Stimulated activated CD4-positive, alpha-beta T cell treated with anti-CD3 and anti-CD28 coated beads, Interleukin-12 subunit alpha, Interleukin-12 subunit beta, amount 100 ng/mL, for 4 hours (primary cell): ENCODE measurements at regions not wholly inside any gene's neighbourhood (a gene's known extent, or its start where the extent isn't known, plus 50 kb on each side); places are given as distances from the start of the nearest gene placed in this dataset.

Experiments
- DNase-seq: peaks from one replicate; pipeline ENCODE4 v3.0.0-alpha.2; 2020

DNA sequence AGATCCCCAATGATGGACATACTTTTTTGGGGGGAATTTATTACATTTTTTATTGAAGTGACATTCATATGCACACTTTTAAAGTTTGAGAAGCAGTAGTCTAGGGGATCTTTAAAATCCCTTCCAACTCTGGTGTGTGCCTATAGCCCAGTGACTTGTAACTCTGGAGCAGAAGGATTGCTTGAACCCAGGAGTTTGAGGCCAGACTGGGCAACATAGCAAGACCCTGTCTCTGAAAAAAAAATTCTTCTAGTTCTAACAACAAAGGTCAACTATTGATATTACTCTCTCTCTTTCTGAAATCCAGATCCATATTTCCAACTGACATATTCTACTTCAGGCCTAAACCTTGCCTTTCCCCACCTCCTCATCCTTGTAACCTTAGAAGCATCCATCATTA lies 148.2 kb upstream of the SPRY4 start:
- no peak for DNase-seq

DNA sequence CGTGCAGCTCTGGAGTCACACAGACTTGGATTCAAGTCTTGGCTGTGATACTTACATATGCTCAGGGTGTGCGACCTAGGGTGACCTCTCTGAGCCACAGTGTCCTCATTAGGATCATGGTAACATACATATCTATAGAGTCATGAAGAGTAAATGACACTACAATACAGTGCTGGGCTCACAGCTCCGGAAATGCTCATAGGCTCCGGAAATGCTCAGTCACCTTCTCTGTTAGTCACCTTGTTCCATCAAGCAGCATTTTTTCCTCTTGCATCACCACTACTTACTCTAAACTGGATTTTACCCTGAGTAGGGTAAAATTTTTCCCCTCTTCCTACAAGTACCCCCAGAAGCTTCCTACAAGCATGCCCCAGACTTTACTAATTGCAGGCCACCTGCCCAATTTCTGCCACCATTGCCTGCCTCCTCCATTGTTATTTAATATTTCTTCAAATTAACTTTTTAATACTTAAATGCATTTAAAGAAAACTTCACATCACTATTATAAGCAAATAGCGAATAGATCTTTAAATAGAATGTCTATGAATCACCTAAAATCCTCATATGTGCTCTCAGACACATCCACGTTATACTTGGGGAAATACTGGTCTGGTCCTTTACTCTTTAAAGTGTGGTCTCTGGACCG lies 147.6 kb upstream of the SPRY4 start:
- peak; percentile 25 for DNase-seq

DNA sequence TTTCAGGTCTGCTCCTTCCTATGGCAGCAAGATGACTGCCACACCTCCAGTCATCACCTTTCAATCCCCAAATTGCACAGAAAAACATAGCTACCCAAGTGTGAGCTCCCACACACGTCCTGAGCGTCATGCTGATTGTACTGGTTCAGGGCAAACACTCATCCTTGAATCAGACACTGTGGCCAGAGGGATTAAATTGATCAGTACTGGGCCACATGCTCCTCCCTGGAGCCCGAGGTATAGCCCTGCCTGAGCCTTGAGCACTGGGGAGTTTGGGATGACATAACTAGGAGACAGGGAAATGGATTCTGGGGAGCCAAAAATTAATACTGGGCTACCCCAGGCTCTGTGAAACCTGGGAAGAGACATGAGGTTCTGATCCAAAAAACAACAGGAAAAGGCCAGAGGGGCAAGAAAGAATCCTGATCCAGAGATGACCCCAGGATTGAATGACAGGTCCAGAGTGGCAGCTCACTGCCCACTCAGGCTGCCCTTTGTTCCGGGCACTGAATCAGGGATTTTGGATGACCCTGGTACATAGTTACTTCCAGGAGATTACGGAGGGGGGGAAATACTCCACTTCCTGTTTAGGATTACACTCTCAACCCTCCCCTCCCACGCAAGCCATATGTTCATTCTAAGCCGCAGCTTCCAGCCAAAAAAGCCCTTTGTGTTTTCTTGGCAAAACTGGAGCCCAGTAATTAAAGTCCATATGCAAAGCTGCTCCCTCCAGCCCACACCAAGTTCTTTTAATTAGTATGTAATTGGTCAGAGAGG lies 141.6 kb upstream of the SPRY4 start:
- DNase-seq: no peak

DNA sequence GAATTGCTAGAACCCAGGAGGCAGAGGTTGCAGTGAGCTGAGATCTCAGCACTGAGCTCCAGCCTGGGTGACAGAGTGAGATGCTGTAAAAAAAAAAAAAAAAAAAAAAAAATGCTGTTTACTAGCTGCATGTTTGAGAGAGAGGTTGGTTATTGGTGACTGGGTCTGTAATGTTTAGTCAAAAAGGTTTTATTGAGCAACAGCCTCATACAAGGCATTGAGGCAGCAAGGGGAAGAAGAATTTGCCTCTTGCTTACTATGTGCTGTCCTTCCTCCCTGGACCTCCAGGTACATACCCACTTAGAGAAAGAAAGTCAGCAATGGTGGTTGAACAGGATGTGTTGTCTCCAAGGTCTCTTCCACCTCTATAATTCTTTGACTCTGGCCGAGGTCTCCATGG lies 140.7 kb upstream of the SPRY4 start:
- no peak for DNase-seq

DNA sequence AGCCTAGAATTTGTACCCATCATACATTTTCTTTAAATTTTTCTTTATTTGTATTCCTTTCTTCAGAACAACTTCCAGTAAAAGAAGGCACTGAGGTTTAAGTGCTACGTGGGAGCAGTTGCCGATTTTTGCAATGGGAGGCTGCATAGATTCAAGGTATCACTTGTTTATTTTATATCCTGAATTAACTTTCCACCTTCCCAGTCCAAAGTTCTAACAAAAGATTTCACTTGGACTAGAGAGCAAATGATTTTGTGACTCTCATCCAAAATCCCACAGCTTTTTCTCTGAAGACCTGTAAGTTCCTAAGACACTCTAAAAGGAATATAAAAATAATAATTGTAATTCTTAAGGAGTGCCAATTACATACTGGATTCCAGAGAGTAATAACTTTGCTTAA lies 139.1 kb upstream of the SPRY4 start:
- DNase-seq: no peak

DNA sequence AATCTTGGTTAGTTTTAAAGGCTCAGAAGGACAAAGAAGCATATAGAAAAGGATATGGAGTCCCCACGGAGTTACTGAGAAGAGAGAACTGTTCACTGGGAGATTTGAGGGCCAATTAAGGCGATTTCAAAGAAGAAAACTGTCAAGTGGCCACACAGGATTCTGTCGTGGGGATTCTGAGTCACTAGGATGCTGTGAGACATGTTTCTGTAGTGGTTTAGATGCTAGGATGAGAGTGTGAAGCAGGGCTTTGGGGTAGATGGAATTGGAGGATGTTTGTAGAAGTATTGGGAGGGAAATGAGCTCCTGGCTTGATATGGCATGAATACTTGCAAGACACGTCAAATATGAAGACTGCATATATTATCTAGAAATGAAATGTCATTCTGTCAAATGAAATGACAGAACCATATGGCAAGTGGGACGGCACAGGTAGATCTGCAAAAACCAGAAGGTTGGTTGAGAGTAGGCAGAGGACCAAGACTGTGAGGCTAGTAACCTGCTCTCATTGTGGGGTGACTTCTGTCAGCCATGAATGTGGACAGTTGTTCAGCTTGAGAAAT lies 136.3 kb upstream of the SPRY4 start:
- no peak for DNase-seq

DNA sequence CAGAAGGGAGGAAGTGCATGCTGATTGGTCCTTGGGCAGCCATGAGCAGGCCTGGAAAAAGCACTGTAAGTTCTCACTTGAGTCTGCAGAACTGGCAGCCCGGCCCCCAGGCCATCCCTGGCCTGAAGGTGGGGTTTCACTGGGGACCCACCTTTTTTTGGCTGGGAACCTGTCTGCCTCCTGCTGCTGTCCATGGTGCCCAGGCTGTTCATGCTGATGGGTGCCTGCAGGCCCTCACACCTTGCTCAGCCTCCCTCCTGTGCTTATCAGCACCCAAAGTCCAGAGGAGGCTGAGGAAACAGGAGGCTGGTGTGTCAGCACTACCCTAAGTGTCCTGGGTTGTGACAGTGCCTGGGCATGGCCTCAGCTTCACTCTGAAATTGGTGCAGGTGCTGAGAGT lies 134.4 kb upstream of the SPRY4 start:
- no peak for DNase-seq

DNA sequence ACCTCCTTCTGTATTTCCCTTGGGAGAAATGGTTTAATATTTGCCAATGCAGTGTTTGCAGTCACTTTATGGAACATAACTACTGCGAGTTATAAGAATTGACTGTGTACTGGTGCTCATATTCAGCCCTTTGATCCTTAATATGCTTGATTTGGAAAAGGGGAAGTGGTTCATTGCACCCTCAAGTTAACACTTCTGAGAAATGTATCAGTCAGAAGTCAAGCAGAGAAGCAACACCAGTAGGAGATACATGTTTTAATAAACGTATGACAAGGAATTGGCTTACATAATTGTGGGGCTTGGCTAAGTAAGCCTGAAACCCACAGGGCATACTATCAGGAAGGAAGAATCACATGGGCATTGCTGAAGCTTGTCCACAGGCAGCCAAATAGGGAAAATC lies 131.0 kb upstream of the SPRY4 start:
- DNase-seq: no peak

DNA sequence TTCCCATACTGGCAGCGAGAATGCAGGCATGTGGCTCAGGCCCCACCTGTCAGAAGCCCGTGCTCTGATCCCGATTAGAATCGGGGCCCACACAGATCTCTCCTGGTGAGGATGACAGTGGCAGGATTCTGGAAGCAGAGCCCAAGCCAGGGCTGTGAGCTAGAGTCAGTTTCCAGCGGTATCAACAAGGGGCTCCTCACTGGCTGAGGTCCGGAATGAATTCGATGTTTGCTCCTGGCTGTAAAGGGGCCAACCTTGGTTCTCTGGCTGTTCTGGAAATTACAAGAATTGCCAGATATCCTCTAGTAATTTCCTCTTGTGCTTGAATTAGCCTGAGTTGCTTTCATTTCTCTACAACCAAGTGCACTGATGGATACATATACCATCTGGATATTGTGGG lies 129.1 kb upstream of the SPRY4 start:
- DNase-seq: no peak

DNA sequence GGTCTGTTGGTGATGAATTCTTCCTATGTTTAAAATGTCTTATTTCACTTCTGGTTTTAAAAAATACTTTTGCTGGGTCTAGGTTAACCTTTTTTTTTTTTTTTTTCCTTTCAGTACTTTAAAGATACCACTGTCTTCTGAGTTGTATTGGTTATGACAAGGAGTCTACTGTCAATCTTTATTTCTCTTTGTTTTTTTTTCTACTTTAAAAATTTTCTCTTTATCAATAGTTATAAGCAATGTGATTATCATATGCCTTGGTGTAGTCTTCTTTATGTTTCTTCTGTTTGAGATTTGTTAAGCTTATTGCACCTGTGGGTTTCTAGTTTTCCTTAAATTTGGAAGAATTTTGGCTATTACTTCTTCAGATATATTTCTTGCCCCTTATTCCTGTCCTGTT lies 125.6 kb upstream of the SPRY4 start:
- DNase-seq: no peak

DNA sequence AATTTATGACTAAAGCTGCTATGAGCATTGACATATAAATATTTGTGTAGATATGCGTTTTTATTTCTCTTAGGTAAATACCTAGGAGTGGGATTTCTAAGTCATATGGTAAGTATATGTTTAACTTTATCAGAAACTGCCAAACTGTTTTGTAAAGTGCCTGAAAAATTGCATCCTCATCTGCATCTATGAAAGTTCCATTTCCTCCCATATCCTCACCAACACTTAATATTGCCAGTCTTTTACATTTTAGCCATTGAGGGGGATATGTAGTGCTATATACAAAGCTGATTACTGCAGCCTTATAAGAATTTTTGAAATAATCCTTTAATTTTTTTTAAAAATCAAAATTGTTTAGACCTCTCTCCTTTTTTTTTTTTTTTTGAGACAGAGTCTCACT lies 123.1 kb upstream of the SPRY4 start:
- DNase-seq: no peak

DNA sequence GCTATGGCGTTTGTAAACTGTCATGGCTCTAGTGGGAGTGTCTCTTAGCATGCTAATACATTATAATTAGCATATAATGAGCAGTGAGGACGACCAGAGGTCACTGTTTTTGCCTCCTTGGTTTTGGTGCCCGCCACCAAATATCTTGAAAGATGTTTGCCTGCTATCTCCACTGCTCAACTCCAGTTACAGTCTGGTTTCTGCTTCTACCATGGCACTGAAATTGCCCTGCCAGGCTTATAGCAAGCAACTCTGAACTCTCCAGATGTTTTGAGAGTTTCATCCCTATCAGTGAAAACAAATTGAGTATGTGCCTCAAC lies 122.1 kb upstream of the SPRY4 start:
- no peak for DNase-seq

DNA sequence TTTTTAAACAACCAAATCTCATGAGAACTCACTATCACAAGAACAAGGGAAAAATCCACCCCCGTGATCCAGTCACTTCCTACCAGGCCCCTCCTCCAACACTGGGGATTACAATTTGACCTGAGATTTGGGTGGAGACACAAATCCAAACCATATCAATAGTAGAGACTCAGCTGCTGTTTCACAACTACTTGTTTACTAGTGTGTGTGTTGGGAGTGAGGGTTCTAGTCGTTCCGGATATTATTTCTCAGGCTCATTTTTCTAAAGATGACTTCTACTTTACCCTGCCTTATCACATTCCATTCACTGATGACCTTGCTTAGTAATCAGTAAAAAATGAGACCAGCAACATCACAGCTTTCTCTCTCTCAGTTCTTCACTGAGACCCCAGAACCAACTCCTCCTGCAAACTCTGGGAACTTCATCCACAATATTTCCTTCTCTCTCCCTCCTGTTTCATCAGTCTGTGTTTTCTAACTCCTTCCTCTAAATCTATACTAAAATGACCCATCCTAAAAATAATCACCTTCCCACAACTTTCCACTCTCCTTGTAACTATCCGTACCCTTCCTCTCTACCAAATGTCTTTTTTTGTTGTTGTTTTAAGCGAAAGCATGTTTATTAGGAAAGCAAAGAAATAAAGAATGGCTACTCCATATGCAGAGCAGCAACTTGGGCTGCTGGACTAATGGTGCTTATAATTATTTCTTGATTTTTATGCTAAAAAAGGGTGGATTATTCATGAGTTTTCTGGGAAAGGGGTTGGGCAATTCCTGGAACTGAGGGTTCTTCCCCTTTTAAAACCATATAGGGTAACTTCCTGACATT lies 121.5 kb upstream of the SPRY4 start:
- no peak for DNase-seq

DNA sequence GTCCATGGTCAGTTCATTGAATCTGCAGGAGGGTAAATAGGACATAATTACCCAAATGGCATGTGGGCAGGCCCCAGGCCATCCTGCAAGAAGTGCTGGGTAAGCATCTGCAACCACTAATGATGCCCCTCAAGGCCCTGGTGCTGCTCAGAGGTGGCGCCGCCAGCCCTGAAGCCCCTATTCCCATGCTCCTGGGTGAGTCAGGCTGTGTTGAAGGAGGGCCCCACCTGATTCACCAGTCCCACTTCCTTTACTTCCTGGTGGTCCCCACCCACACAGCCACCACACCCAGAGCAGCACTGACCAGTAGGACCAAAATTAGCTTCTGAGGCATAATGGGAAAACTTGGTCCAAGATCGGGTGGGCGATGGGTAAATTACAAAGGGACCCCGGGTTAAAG lies 120.4 kb upstream of the SPRY4 start:
- DNase-seq: no peak

DNA sequence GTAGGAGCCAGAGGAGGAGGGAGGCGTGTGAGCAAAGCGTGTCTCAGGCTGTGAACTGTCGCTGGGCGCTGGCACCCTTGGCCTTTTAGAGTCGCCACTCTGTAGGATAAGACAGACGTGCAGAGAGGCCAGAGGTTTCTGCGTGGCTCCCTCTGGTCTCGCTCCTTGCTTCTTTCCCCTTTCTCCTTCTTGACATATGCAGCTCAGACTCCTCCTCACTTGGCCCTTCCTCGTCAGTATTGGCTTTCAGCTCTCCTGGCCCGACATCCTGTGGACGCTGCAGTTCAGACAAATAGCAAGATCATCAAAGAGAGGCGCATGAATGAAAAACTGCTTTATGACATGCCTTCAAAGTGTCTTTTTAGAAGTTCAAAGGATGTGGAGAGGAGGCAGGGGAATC lies 116.8 kb upstream of the SPRY4 start:
- DNase-seq: no peak

DNA sequence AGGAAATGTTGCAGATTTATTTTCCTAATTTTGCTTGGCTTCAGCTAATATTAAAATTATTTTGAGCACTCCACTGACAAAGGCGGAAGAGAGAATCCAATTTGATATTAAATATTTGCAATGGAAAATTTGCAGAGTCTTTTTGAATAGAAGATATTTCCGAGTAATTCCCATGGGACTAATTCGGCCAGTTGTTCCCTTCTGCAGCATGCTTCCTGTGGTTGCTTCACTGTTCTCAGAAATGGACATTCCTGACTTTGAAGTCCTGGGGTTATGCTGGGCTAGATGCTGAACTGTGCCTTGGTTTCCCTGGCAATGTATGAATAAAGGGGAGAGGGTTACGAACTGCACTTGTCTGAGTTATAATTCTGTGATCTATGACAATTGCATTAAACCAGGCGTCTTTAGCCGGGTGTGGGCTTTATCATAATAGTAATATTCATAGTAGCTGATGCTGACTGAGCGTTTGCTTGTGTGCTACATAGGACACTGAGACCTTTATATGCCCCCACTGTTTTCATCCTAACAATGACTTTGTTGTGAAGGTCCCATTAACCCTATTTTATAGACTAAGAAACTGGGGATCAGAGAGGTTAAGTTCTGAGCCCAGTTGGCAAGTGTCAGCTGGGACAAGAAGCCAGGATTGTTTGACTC lies 114.5 kb upstream of the SPRY4 start:
- no peak for DNase-seq

DNA sequence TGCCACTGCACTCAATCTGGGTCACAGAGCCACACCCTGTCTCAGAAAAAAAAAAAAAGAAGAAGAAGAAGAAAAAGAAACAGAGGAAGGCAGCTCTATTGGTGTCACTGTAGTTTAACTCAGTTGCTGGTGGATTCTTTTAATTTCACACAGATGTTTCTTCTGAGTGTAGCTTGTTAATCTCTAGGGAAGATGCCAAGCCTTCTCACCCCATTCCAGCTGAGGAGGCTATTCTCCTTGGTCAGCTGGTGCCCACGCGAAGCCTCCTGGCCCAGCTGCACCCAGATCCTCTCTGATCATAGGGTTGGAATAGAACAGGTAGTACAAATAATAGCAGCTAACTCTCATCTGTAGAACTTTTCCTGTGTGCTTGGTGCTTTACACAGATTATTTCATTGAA lies 113.8 kb upstream of the SPRY4 start:
- DNase-seq: no peak

DNA sequence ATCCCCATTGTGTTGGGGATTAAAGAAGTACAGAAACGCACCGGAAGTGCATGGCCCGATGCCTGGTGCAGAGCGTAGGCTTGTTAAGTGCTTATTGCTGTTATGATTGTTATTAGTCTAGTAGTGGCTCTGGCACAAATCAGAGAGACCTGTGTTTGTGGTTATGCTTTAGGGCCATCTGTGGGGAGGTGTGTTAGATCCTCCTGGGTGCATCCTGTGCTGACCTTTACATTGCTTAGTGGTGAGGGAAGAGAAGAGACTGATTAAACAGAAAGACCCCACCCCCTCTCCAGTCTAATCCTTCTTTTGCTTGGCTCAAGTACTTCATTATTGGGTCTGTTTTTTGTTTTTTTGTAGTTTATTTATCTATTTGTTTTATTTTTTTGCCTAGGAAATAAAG lies 112.7 kb upstream of the SPRY4 start:
- no peak for DNase-seq

DNA sequence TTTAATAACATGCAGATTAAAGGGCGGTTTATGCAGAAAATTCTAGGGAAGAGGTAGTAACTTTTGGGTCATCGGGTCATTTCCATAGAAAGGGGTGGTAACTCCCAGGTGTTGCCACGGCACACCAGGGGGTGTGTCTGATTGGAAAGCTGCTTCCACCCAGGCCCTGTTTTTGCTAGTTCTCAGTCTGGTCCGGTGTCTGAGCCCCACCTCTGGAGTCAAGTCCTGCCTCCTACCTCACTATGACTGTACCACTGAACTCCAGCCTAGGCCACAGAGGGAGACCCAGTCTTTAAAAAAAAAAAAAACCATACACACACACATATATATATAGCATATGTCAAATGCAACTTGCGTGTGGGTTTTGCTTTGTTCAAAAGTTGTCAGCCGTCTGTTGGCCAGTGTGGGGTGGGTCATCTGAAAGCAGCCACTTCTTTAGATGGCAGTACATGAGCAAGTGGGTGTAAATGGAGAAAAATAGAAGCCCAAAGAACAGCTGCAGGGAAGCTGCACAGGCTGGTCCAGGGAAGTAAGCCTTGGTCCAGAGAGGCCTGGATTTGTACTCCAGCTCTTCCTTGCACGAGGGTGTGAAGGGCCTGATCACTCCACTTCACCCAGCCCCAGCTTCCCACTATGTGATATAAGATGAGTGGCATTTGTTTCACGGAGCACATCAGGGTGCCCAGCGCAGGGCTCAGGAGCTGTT lies 110.7 kb upstream of the SPRY4 start:
- DNase-seq: no peak

DNA sequence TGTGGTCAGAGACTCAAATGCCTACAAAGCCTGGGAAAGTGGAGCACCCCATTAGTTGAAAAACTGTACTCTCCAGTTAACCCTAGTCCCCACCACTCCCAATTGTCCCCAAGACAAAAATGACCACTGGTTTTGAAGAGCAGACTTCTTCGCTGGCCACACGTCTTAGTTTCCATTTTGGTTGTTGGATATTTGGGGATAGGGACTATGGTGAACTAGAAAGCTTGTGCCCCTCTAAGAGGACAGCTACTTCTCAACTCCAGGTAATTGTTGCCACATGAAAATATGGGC lies 109.4 kb upstream of the SPRY4 start:
- no peak for DNase-seq

DNA sequence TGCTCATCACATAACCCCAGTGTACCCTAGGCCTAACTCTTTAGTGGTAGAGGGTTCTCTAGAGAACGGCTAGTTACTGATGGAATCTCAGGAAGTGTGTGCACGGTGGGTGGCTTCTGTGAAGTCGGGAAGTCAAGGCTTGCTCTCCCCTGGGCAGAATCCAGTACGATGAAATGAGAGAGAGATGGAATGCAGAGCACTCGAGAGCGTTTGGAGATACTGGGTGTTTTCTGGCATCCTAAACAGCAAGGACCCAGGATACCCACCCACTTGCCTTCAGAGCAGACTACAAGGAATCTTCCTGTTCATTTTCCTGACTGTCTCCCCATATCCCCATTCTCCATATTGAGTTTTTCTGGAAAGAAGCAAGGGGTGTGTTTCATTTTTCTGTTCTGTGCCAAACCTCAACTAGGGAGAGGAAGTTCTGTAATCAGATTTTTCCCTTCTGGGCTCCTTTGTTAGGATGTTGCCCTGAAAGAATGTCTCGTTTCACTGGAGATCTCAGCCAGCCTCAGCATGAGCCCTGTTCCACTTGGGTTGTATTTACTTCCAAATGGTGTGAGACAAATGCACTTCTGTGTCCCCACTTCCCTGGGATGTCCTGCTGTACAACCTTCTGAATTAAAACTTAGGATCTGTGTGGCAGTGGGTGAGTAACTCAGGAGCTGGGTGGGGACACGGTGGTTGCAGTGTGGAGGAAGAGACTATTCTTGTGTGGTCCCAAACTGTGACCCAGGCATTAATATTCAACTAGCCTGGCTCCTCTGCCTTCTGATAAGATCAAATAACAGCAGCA lies 108.9 kb upstream of the SPRY4 start:
- no peak for DNase-seq

DNA sequence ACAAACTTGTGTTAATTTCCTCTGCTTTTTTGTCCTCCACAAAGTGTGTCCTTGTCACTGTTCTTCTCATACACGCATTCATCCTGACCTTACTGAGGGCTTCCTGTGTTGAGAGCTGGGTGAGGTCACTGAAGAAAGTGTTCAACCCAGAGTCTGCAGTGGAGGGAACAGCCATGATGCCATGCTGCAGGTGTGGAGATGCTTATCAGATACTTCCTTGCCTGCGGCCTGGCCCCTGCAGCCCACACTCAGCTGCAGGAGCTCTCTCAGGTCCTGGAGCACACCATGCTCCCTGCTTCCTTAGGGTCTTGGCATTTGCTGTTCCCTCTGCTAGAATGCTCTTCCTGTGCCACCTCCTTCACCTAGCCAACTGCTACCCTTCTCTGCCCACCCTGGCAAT lies 108.1 kb upstream of the SPRY4 start:
- no peak for DNase-seq
